ENCODE measurements at regions not wholly inside any gene's neighbourhood (a gene's known extent, or its start where the extent isn't known, plus 50 kb on each side); places are given as distances from the start of the nearest gene placed in this dataset.

- H3K23me2 ChIP-seq (ENCODE audit: insufficient read length, low read depth, low read length, poor library complexity, severe bottlenecking), result no peaks in the 10 kb centered on the region
- no peak overlapping the region for H3K9ac ChIP-seq (ENCODE audit: extremely low read depth, insufficient read length, low read length)
- H3K79me2 ChIP-seq (ENCODE audit: insufficient read depth, low read length), result no peaks in the 10 kb centered on the region
- no peak overlapping the region for H4K5ac ChIP-seq (ENCODE audit: insufficient read length, low read depth, low read length)
- no peak overlapping the region for H3K27ac Mint-ChIP-seq
- no peak overlapping the region for H3K4me2 ChIP-seq (ENCODE audit: insufficient read depth, insufficient read length, low read length)
- WGBS (ENCODE audit: extremely low coverage, insufficient read length, low lambda C conversion rate), result no CpG with 5 or more reads among the region's 5 CpGs
- no peak overlapping the region for H4K8ac ChIP-seq (replicated peaks; ENCODE audit: insufficient read length, low read depth, low read length)
- no peak overlapping the region for H4K91ac ChIP-seq (ENCODE audit: insufficient read length, low read depth, low read length)
- no peaks in the 10 kb centered on the region for H3K79me1 ChIP-seq (ENCODE audit: insufficient read depth, low read depth, low read length, poor library complexity, severe bottlenecking)
- no peaks in the 10 kb centered on the region for H3K36me3 Mint-ChIP-seq (ENCODE audit: insufficient read depth in 1 of 3, low read depth in 3 of 3)
- H2BK5ac ChIP-seq (ENCODE audit: insufficient read length, low read length), result no peak overlapping the region
- no peaks in the 10 kb centered on the region for H3K9me3 ChIP-seq (ENCODE audit: control insufficient read depth, low read depth, low read length)
- H2BK15ac ChIP-seq (ENCODE audit: low read depth, low read length), result no peak overlapping the region
- H2AFZ ChIP-seq (ENCODE audit: low read length), result no peak overlapping the region
- no peak overlapping the region for H3K27ac ChIP-seq (ENCODE audit: insufficient read length, low read depth, low read length)
- H2AK5ac ChIP-seq (ENCODE audit: insufficient read length, low read length), result no peak overlapping the region
- H3K4me1 ChIP-seq (ENCODE audit: insufficient read depth, low read length), result no peaks in the 10 kb centered on the region
- 0 out of 3 replicates have a peak, but pooled peaks have one; percentile 15 for TF ChIP-seq CTCF (conservative IDR thresholded peaks at IDR 0.05)
- H3K23ac ChIP-seq (ENCODE audit: insufficient read length, low read depth, low read length), result no peak overlapping the region
- no peak overlapping the region for H2BK20ac ChIP-seq (ENCODE audit: low read depth, low read length, poor library complexity, severe bottlenecking)
- H3K4ac ChIP-seq (ENCODE audit: low read depth, low read length), result no peak overlapping the region
- H3K4me3 Mint-ChIP-seq, result no peak overlapping the region
- no peaks in the 10 kb centered on the region for H3K4me1 Mint-ChIP-seq
- H3K9me3 Mint-ChIP-seq, result no peaks in the 10 kb centered on the region
- H3K18ac ChIP-seq (ENCODE audit: insufficient read length, low read depth, low read length), result no peak overlapping the region
- H3K56ac ChIP-seq (ENCODE audit: insufficient read length, low read depth, low read length), result no peak overlapping the region
- H3T11ph ChIP-seq (ENCODE audit: low read length), result no peak overlapping the region
- H3K14ac ChIP-seq (ENCODE audit: insufficient read depth, low read length), result no peak overlapping the region
- no peak overlapping the region for H2BK120ac ChIP-seq (ENCODE audit: low read depth, low read length, poor library complexity, severe bottlenecking)
- H3K27me3 Mint-ChIP-seq (ENCODE audit: low read depth), result no peaks in the 10 kb centered on the region
- no peak for DNase-seq
- H4K20me1 ChIP-seq (ENCODE audit: control insufficient read depth, insufficient read depth, insufficient read length), result no peaks in the 10 kb centered on the region
- H2BK12ac ChIP-seq (ENCODE audit: insufficient read length, low read depth, low read length), result no peak overlapping the region
- no peaks in the 10 kb centered on the region for H3K27me3 ChIP-seq (ENCODE audit: insufficient read depth, low read length)
These were observed 200.8 kb downstream of the HIPK3 start for GRCh38 chr11:33457948-33458347.
